AG04449 (cell line): ENCODE measurements at regions not wholly inside any gene's neighbourhood (a gene's known extent, or its start where the extent isn't known, plus 50 kb on each side); places are given as distances from the start of the nearest gene placed in this dataset.

Experiments used
- CTCF ChIA-PET: fragments of 350-600 bp; formaldehyde crosslinking; extraction: SDS; loops from one replicate; lab custom pipeline; 2021; ENCODE audit warnings: antibody characterized with exemption; lab: Yijun Ruan, JAX
- POLR2A ChIA-PET: fragments of 400-600, 350-600 bp; formaldehyde crosslinking; extraction: SDS; loops from one replicate; lab custom pipeline; 2020; ENCODE audit warnings: antibody characterized with exemption, inconsistent platforms; lab: Yijun Ruan, JAX
- DNase-seq: peaks from one replicate; pipeline ENCODE4 v3.0.0-alpha.2; 2010; ENCODE audit warnings: low read depth, low spot score
- H3K4me3 ChIP-seq: 2 replicates; pipeline ENCODE4 v1.5.1; 2011; ENCODE audit warnings: low read depth, mild to moderate bottlenecking, control low read depth, low read length
- TF ChIP-seq, protein P1 (sequence below): IDR thresholded peaks from one replicate; pipeline ENCODE4 v1.5.1; 2011; ENCODE audit warnings: mild to moderate bottlenecking, moderate library complexity, low read length, control low read depth, inconsistent platforms; ENCODE audit not compliant: insufficient read depth; ENCODE audit errors: missing control alignments

DNA sequence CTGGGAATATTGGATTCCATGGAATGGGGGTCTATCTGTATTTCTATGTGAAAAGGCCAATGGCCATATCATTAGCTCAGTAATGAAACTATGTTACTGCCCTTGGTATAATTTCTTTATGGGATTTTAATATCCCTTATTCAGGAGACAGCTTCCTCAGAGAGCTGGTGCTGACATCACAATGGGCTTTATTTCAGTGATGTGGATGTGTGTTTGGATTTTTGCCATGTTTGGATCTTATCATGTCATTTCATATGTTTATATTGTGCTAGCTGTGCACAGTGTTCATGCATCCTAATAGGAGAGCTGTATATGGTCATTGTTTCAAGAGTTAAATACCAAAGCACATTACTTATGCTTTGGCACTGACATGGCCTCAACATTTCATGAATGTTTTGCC lies 806.1 kb upstream of the MAP3K7 start:
- DNase-seq: no peak
- TF ChIP-seq, protein P1, sequence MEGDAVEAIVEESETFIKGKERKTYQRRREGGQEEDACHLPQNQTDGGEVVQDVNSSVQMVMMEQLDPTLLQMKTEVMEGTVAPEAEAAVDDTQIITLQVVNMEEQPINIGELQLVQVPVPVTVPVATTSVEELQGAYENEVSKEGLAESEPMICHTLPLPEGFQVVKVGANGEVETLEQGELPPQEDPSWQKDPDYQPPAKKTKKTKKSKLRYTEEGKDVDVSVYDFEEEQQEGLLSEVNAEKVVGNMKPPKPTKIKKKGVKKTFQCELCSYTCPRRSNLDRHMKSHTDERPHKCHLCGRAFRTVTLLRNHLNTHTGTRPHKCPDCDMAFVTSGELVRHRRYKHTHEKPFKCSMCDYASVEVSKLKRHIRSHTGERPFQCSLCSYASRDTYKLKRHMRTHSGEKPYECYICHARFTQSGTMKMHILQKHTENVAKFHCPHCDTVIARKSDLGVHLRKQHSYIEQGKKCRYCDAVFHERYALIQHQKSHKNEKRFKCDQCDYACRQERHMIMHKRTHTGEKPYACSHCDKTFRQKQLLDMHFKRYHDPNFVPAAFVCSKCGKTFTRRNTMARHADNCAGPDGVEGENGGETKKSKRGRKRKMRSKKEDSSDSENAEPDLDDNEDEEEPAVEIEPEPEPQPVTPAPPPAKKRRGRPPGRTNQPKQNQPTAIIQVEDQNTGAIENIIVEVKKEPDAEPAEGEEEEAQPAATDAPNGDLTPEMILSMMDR: no peak
- POLR2A ChIA-PET: no interaction called here
- CTCF ChIA-PET: no interaction called here
- no peak overlapping the region for H3K4me3 ChIP-seq

DNA sequence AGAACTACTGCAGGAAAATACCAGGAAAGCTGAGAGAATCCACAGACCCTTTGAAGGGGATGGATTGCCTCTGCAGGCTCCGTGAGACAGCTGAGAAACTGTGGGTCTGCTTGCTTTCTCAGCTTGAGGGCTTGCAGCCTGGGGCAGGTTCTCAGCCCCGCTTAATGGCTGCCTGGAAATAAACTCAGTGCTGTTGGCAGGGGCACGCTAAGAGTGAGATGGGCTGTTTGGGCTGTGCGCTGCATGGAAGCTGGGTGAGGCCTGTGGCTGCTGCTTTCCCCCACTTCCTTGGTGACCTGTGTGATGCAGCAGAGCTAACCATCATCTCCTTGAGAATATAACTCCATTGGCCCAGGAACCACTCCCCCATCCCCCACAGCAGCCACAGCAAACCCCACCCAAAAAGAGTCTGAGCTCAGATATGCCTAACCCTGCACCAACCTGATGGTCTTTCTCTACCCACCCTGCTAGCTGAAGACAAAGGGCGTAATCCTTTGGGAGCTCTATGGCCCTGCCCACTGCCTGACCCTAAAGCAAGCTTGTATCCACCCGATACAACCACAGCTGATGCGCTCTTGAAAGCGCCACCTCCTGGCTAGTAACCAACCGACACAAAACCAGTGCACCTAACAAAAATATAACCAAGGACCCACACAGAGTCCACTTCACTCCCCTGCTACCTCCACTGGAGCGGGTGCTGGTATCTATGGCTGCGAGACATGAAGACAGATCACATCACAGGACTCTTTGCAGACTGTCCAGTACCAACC lies 800.6 kb upstream of the MAP3K7 start:
- no peak overlapping the region for H3K4me3 ChIP-seq
- no peak for DNase-seq
- ChIA-PET POLR2A (no interaction called here), CTCF (no interaction called here)
- TF ChIP-seq, protein P1: no peak

DNA sequence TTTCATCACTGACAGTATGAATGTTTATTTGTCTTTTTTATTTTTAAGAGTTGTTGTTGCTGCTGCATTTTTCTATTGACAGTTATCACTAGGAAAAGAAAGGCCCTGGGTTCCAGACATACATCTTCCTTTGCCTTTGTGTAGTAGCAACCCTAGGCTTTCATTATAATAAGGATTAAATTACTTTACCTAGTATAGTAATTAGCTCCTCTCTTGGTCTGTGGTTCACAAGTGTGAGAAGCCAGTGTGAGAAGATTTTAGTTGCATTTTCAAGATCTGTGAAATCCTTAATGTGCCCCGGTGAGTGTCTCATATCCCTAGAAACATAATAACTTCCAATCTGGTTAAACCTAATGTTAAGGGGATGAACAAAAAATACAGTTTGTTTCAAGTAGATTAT lies 799.3 kb upstream of the MAP3K7 start:
- CTCF ChIA-PET: no interaction called here
- DNase-seq: no peak
- POLR2A ChIA-PET: no interaction called here

DNA sequence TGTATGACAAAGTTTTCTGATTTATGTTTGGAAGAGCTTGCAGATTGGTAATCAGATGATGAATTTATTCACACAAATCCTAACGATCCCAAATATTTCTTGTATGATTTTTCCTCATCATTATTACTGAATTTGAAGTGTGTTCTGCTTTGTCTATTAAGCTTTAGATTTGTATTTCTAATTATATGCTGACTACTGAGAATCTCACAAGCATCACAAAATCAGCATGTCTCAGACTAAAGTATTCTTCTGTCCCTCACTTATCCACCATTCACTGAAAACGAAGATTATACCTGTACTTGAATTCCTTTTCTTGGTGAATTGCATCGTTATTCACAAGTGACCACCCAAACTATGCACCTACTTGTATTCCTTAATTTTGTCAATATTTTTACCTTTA lies 796.3 kb upstream of the MAP3K7 start:
- DNase-seq: no peak
- no peak overlapping the region for H3K4me3 ChIP-seq
- TF ChIP-seq, protein P1: no peak
- CTCF ChIA-PET: no interaction called here
- POLR2A ChIA-PET: no interaction called here

More for the DNA sequence above, 799.3 kb upstream of the MAP3K7 start:
- H3K4me3 ChIP-seq: no peak overlapping the region
- TF ChIP-seq, protein P1: no peak

DNA sequence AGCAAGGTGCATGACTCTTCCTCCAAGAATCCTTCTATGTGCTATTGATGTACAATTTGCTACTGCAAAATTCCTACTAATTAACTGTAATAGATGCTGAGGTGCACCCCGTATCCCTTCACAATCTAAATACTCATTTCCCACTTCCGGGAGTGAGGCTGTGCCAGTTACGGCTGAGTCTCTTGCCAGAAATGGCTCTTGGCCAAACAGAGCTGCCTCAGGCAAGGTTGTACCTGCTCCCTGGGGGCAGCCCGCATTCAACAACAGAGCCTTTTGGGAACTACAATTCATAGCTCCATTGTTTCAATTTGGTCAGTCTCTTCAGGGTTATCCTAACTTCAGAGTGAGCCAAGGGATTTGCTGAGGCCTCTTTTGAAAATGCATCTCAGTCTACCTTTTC lies 789.8 kb upstream of the MAP3K7 start:
- no peak for DNase-seq
- no peak overlapping the region for H3K4me3 ChIP-seq
- TF ChIP-seq, protein P1: no peak
- POLR2A ChIA-PET: no interaction called here
- CTCF ChIA-PET: no interaction called here

DNA sequence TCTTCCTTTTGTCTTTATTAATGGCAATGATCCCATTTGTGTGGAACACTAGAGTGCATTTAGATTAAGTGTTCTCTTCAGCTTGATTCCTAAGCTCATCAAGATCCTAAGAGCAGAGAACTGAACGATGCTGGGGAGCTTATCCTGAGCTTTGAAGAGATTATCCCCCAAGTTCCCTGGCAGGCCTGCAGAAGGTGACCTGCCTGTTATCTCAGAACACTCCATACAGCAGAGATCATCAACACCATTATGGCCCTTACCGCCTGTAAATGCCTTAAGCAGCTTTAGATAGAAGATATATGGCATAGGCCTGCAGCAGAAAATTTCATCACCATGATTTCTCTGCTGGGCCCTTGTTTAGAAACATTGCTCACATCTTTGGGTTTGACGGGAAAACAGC lies 779.9 kb upstream of the MAP3K7 start:
- CTCF ChIA-PET: no interaction called here
- TF ChIP-seq, protein P1: no peak
- POLR2A ChIA-PET: no interaction called here
- no peak overlapping the region for H3K4me3 ChIP-seq
- DNase-seq: no peak
